Kidney (tissue), 13 donors: ENCODE measurements at regions not wholly inside any gene's neighbourhood (a gene's known extent, or its start where the extent isn't known, plus 50 kb on each side); places are given as distances from the start of the nearest gene placed in this dataset.

Experiments used
- DNase-seq, 5 donors: peaks; one replicate each; pipeline ENCODE4 v3.0.0-alpha.2; 2013 to 2020
- FAIRE-seq: peaks from 2 replicates; lab custom pipeline; 2012; peaks lifted over from hg19 to GRCh38; lab: Jason Lieb, UNC
- H3K27ac ChIP-seq, 2 donors: one replicate each; pipeline ENCODE4 v1.7.0; 2013; ENCODE audit warnings: low read depth in 2 of 2, low read length in 2 of 2, inconsistent platforms in 1 of 2
- H3K27me3 ChIP-seq: one replicate; pipeline ENCODE4 v1.7.1; 2013; ENCODE audit warnings: low read length, inconsistent platforms; ENCODE audit not compliant: control insufficient read depth, insufficient read depth
- H3K36me3 ChIP-seq, 3 donors: one replicate each; pipeline versions ENCODE4 v1.7.0 to v1.7.1; 2013; ENCODE audit warnings: low read length in 3 of 3, control low read depth in 1 of 3, inconsistent platforms in 1 of 3; ENCODE audit not compliant: insufficient read depth in 3 of 3, control insufficient read depth in 2 of 3
- H3K4me1 ChIP-seq, 3 donors: one replicate each; pipeline versions ENCODE4 v1.7.0 to v1.7.1; 2013; ENCODE audit warnings: low read length in 3 of 3, inconsistent platforms in 1 of 3, low read depth in 1 of 3; ENCODE audit not compliant: control insufficient read depth in 2 of 3, insufficient read depth in 2 of 3
- H3K4me3 ChIP-seq, 3 donors: one replicate each; pipeline versions ENCODE4 v1.7.0 to v1.8.1; 2013; ENCODE audit warnings: low read length in 3 of 3, control low read depth in 1 of 3, inconsistent platforms in 1 of 3
- H3K9ac ChIP-seq, 3 donors: one replicate each; pipeline versions ENCODE4 v1.7.0 to v1.7.1; 2013; ENCODE audit warnings: low read length in 3 of 3, control low read depth in 1 of 3, inconsistent platforms in 1 of 3
- H3K9me3 ChIP-seq, 3 donors: one replicate each; pipeline versions ENCODE4 v1.7.0 to v1.7.1; 2013; ENCODE audit warnings: low read length in 3 of 3, control low read depth in 1 of 3, inconsistent platforms in 1 of 3; ENCODE audit not compliant: control insufficient read depth in 2 of 3, insufficient read depth in 1 of 3
- intact Hi-C: fragments of 100-400 bp; cut with DNase I; formaldehyde crosslinking; loops from one replicate; pipeline ENCODE4 v1.11.1; 2022
- TF ChIP-seq, protein P1 (sequence below): IDR thresholded peaks from 3 replicates; pipeline ENCODE4 v1.5.1; 2012; ENCODE audit warnings: mild to moderate bottlenecking, moderate library complexity, borderline replicate concordance; ENCODE audit not compliant: insufficient read depth; ENCODE audit errors: extremely low read depth
- donor health status: control.
- donor health status: control.
- donor health status: control.
- donor health status: control.
- donor health status: control.
- donor health status: DM: yes; HTN: yes; CAD: no.
- donor health status: Normal renal cell carcinoma (clear cell type).

GRCh38 chr5:158061451-158061850 is 202.5 kb upstream of the CLINT1 start:
- Histone ChIP-seq H3K27ac (no peak overlapping the region), H3K27me3 (no peaks in the 10 kb centered on the region), H3K9me3 (no peaks in the 10 kb centered on the region), H3K4me3 (no peak overlapping the region), H3K9ac (no peak overlapping the region), H3K36me3 (no peaks in the 10 kb centered on the region), H3K4me1 (no peaks in the 10 kb centered on the region)
- FAIRE-seq (no peak), DNase-seq (no peak)
- TF ChIP-seq, protein P1, sequence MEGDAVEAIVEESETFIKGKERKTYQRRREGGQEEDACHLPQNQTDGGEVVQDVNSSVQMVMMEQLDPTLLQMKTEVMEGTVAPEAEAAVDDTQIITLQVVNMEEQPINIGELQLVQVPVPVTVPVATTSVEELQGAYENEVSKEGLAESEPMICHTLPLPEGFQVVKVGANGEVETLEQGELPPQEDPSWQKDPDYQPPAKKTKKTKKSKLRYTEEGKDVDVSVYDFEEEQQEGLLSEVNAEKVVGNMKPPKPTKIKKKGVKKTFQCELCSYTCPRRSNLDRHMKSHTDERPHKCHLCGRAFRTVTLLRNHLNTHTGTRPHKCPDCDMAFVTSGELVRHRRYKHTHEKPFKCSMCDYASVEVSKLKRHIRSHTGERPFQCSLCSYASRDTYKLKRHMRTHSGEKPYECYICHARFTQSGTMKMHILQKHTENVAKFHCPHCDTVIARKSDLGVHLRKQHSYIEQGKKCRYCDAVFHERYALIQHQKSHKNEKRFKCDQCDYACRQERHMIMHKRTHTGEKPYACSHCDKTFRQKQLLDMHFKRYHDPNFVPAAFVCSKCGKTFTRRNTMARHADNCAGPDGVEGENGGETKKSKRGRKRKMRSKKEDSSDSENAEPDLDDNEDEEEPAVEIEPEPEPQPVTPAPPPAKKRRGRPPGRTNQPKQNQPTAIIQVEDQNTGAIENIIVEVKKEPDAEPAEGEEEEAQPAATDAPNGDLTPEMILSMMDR: no peak
- intact Hi-C loops: no loop called here

DNA sequence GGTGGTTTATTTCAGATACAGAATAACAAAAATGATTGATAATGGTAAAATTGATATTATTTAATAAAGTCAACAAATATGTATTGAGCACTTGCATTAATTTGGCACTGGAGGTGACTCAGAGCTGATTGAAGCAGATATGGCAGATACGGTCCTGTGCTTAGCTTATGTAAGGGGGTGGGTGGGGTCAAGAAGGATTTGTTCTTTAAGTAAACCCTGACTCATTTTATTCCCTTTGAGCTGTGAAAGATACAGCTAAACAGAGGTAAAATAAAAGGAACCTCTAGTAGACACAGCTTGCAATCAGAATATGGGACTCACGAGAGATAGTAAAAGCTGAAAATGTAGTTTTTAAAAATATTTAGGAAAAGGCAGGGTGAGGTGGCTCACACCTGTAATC is 201.3 kb upstream of the CLINT1 start:
- no peak overlapping the region for H3K27ac ChIP-seq
- TF ChIP-seq, protein P1: no peak
- no peaks in the 10 kb centered on the region for H3K9me3 ChIP-seq
- DNase-seq (no peak), FAIRE-seq (no peak)
- no peaks in the 10 kb centered on the region for H3K36me3 ChIP-seq
- H3K9ac ChIP-seq: no peak overlapping the region
- intact Hi-C loops: no loop called here
- H3K4me3 ChIP-seq: no peak overlapping the region
- no peaks in the 10 kb centered on the region for H3K4me1 ChIP-seq
- no peaks in the 10 kb centered on the region for H3K27me3 ChIP-seq

GRCh38 chr5:158058208-158059120 is 199.5 kb upstream of the CLINT1 start:
- no peak for FAIRE-seq
- Histone ChIP-seq H3K36me3 (no peaks in the 10 kb centered on the region), H3K4me1 (peaks cover 0 to 6% (median 0%) of the 10 kb centered on the region in 3 donors), H3K27ac (no peak overlapping the region), H3K4me3 (no peak overlapping the region), H3K9me3 (no peaks in the 10 kb centered on the region), H3K9ac (no peak overlapping the region), H3K27me3 (no peaks in the 10 kb centered on the region)
- intact Hi-C loops: no loop called here
- DNase-seq: no peak
- TF ChIP-seq, protein P1: no peak
